ENCODE measurements at regions not wholly inside any gene's neighbourhood (a gene's known extent, or its start where the extent isn't known, plus 50 kb on each side); places are given as distances from the start of the nearest gene placed in this dataset.

DNA sequence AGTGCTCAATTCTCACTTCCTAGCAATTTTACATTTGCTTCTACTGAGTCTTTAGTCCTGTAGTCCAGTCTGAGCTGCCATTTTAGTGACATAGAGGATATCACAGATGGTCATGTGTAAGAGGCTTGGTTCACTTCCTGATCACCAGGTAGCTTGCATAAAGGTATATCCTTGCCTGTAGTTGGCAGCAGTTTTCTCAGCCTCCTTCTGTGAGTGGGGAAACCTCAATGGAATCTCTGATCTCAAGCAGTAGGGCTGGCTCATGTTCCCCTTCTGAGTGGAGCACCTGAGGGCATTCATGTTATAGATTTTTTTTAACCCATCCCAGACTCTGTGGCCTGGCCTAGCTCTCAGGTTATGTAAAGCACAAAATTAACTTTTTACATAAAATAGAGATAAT, 278.4 kb downstream of the RDH14 start:
- H3K27ac Mint-ChIP-seq: no peak overlapping the region; a peak in 1 of 7 replicates
- H3K4me1 Mint-ChIP-seq: no peaks in the 10 kb centered on the region

More for the DNA sequence above, 278.4 kb downstream of the RDH14 start:
- Histone ChIP-seq H4K91ac (ENCODE audit: insufficient read length, low read depth, low read length) (no peak overlapping the region), H3K79me1 (ENCODE audit: insufficient read depth, low read depth, low read length, poor library complexity, severe bottlenecking) (no peaks in the 10 kb centered on the region), H2BK12ac (ENCODE audit: insufficient read length, low read depth, low read length) (no peak overlapping the region), H3K18ac (ENCODE audit: insufficient read length, low read depth, low read length) (no peak overlapping the region), H3K9ac (ENCODE audit: extremely low read depth, insufficient read length, low read length) (no peak overlapping the region), H3K27ac (ENCODE audit: insufficient read length, low read depth, low read length) (no peak overlapping the region), H4K20me1 (ENCODE audit: control insufficient read depth, insufficient read depth, insufficient read length) (no peaks in the 10 kb centered on the region), H3T11ph (ENCODE audit: low read length) (no peak overlapping the region), H2BK15ac (ENCODE audit: low read depth, low read length) (no peak overlapping the region), H3K23ac (ENCODE audit: insufficient read length, low read depth, low read length) (no peak overlapping the region), H2AFZ (ENCODE audit: low read length) (no peak overlapping the region), H3K4ac (ENCODE audit: low read depth, low read length) (no peak overlapping the region), H3K14ac (ENCODE audit: insufficient read depth, low read length) (no peak overlapping the region), H3K4me2 (ENCODE audit: insufficient read depth, insufficient read length, low read length) (no peak overlapping the region), H3K4me1 (ENCODE audit: insufficient read depth, low read length) (no peaks in the 10 kb centered on the region), H2BK120ac (ENCODE audit: low read depth, low read length, poor library complexity, severe bottlenecking) (no peak overlapping the region), H3K79me2 (ENCODE audit: insufficient read depth, low read length) (no peaks in the 10 kb centered on the region), H3K9me3 (ENCODE audit: control insufficient read depth, low read depth, low read length) (no peaks in the 10 kb centered on the region), H2BK20ac (ENCODE audit: low read depth, low read length, poor library complexity, severe bottlenecking) (no peak overlapping the region), H4K5ac (ENCODE audit: insufficient read length, low read depth, low read length) (no peak overlapping the region), H3K56ac (ENCODE audit: insufficient read length, low read depth, low read length) (no peak overlapping the region), H3K23me2 (ENCODE audit: insufficient read length, low read depth, low read length, poor library complexity, severe bottlenecking) (no peaks in the 10 kb centered on the region), H4K8ac (replicated peaks; ENCODE audit: insufficient read length, low read depth, low read length) (no peak overlapping the region), H2BK5ac (ENCODE audit: insufficient read length, low read length) (no peak overlapping the region), H2AK5ac (ENCODE audit: insufficient read length, low read length) (no peak overlapping the region), H3K27me3 (ENCODE audit: insufficient read depth, low read length) (no peaks in the 10 kb centered on the region)
- Mint-ChIP-seq H3K27me3 (ENCODE audit: low read depth) (no peaks in the 10 kb centered on the region), H3K36me3 (ENCODE audit: insufficient read depth in 1 of 3, low read depth in 3 of 3) (no peaks in the 10 kb centered on the region), H3K9me3 (peaks cover 2 to 6% of the 10 kb centered on the region in 2 experiments; a peak in 4 of 5 replicates), H3K4me3 (no peak overlapping the region)
- TF ChIP-seq, protein P1, sequence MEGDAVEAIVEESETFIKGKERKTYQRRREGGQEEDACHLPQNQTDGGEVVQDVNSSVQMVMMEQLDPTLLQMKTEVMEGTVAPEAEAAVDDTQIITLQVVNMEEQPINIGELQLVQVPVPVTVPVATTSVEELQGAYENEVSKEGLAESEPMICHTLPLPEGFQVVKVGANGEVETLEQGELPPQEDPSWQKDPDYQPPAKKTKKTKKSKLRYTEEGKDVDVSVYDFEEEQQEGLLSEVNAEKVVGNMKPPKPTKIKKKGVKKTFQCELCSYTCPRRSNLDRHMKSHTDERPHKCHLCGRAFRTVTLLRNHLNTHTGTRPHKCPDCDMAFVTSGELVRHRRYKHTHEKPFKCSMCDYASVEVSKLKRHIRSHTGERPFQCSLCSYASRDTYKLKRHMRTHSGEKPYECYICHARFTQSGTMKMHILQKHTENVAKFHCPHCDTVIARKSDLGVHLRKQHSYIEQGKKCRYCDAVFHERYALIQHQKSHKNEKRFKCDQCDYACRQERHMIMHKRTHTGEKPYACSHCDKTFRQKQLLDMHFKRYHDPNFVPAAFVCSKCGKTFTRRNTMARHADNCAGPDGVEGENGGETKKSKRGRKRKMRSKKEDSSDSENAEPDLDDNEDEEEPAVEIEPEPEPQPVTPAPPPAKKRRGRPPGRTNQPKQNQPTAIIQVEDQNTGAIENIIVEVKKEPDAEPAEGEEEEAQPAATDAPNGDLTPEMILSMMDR (conservative IDR thresholded peaks at IDR 0.05): no peak
- no peak for DNase-seq
